Fibroblast of skin of left quadriceps (primary cell): ENCODE measurements at regions not wholly inside any gene's neighbourhood (a gene's known extent, or its start where the extent isn't known, plus 50 kb on each side); places are given as distances from the start of the nearest gene placed in this dataset.

ENCODE experiments used
- DNase-seq, 2 experiments: peaks; one replicate each; pipeline ENCODE4 v3.0.0-alpha.2; 2013; ENCODE audit warnings: low read depth in 2 of 2

DNA sequence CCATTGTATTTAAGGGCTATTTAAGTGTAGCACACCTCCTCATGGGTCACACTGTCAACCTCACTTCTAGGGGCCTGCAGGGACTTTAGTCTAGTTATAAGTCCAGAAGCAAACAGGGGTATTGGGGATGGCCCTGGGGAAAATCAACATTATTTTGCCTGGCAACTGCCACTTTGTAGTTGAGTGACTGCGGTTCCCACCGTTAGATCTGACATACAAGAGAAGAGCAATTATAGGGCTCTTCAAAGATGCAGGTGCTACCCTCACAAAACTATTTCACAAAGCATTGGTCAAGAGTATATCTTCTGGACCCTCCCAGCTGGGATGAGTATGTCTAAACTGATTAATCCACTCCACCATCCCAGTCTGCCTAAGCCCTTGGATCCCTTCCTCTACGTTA, 133.0 kb upstream of the PCBD1 start:
- no peak for DNase-seq

DNA sequence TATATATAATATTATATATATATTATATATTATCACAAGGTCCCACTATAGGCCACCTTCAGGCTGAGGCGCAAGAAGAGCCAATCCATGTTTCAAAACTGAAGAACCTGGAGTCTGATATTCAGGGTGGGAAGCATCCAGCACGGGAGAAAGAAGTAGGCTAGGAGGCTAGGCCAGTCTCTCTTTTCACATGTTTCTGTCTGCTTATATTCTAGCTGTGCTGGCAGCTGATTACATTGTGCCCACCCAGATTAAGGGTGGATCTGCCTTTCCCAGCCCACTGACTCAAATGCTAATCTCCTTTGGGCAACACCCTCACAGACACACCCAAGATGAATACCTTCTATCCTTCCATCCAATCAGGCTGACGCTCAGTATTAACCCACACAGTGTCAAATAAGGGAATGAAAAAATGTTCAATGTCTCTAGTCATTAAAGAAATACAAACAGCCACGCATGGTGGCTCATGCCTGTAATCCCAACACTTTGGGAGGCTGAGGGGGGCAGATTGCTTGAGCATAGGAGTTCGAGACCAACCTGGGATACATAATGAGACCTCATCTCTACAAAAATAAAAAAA, 135.4 kb upstream of the PCBD1 start:
- no peak for DNase-seq

DNA sequence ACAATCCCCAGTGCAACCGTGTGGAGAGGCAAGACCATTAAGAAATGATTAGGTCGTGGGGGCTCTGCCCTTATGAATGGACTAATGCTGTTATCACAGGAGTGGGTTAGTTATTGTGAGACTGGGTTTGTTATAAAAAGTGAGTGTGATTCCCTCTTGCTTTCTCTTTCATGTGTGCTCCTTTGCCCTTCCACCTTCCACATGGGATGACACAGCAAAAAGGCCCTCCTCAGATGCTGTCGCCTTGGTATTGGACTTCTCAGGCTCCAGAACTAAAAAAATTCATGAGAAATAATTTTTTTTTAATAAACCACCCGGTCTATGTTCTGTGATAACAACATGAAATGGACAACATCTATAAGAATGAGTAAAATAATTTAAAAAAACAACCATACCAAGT, 136.1 kb upstream of the PCBD1 start:
- DNase-seq: no peak

DNA sequence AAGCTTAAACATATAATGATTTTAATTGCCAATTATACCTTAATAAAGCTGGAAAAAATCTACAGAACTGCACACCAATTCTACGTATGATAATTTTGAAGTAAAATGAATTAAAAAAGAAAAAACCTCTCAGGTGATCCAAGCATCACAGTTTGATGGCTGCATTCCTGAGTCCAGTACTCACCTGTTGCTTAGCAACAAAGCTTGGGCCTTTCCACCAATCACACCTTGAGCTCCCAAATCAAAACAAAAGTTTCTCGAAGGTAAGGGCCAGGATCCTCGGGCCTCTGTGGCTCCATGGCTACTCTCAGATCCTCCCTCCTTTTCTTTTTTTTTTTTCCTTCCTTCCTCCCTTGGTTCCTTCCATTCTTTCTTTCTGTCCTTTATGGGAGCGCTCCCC, 137.2 kb upstream of the PCBD1 start:
- DNase-seq: no peak

DNA sequence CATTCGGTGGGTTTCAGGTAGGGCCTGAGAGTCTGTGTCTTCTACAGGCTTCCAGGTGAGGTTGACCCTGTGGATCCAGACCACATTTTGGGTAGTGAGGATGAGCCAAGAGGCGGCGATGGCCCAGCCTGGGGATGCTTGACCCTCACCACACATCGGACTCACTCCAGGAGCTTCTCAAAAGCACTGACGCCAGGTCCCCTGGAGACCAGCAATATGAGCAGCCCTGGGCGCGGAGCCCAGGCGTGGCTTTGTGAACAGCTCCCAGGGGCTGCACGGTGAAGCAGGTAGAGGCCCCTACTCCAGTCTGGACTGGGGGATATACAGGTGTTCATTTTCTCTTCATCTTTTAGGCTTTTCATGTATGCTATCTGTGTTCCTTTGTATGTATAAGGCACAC, 139.7 kb upstream of the PCBD1 start:
- no peak for DNase-seq

DNA sequence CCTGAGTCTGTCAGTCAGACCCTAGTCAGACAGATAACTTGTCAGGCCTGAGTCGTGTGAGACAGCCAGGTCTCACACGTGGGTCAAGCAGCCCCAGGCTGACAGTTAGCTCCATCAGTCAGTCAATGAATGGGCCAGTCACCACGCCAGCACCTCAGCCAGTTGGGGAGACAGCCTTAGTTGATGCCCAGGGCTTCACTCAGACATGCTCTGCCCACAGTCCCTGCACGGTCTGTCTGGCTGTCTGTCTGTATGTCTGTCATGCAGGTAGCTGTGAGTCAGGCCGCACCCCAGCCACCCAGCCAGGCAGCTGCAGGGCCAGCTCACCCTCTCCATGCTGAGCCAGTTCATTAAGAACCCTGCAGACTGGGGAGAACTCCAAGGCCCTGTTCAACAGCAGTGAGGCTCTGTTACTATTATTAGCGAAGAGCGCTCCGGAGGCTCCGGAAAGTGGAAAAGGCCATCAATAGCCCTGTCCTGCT, 141.1 kb upstream of the PCBD1 start:
- no peak for DNase-seq

DNA sequence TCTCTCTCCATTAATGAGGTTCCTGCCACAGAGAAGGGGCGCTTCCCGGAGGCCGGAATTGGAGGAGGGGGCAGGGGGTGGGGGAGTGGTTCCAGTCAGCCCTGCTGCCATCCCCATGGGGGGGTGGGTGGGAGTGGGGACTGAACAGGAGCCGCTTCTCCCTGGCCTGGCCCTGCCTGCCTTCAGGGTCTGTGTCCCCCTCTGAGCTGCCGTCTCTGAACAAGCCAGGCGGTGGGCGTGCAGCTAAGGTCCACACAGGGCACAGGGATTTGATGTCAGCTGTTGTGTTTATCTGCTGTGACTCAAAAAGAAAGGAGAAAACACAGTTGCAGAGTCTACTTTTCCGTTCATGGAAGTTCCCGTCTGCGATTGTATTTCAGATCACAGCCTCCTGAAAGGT, 141.5 kb upstream of the PCBD1 start:
- no peak for DNase-seq

DNA sequence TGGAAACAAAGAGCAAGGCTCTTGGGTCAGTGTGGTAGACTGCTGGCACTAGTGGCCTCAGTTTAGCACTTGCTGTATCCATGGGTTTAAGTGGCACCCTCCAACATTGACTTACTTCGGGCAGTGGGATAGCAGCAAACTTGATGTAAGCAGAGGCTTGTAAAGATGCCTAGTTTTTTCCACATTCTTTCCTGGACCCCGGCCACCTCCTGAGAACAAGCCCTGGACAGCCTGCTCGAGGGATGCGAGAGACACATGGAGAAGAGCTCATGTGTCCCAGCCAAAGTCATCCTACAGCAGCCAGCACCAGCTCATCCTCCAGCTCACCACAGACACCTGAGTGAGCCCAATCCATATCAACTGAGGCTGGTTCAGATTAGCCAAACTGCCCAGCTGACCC, 142.7 kb upstream of the PCBD1 start:
- DNase-seq: no peak

DNA sequence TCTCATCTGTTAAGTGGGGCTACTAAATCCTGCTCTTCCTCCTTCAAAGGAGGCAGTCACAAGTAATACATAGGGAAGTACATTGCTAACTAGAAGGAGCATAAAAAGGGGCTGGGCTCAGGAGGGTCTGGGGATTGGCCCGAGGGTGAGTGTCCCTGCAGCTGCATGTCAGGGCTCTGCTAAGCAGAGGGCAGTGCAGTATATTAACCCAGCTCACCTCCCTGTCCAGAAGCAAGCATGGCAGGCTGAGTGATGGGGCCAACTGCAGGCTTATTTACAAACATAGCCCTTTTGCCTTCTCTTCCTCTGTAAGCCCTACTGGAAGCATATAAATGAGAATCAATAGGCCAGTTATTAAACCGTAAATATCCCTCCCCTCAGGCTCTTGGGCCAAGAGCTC, 143.2 kb upstream of the PCBD1 start:
- no peak for DNase-seq

DNA sequence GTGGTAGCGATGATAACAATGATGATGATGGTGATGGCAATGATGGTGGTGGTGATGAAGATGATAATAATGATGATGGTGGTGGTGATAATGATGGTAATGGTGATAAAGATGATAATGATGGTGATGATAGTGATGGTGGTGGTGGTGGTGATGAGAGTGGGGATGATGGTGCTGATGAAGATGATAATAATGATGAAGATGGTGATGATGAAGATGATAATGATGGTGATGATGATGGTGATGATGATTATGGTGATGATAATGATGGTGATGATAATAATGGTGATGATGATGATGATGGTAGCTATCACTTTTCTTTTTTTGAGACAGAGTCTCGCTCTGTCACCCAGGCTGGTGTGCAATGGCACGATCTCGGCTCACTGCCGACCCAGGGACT, 144.5 kb upstream of the PCBD1 start:
- DNase-seq: no peak

DNA sequence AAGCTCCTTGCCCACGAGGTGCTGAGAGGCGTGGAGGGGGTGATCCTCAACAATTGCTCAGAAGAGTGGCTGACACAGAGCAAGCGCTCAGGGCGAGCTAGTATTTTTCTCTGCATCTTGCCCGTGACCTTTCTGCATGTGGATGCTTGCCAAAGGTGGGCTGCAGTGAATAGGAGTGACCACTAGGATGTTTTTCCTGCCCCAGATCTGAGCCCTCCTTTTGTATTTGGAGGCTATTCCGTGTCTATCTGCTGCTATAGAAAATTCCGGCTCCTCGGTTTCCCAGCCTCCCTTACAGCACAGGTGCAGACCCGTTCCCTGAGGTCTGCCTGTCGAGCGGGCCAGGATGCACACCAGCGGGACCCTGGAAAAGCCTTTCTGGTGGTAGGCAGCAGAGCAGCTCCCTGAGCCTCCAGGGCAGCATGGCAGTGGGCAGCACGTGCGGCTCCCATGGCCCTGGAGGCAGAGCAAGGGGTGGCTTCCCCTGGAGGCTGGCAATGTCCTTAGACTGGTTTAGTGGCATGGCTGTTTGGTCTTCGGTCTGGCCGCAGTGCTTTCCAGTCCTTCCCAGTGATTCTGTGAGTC, 145.1 kb upstream of the PCBD1 start:
- no peak for DNase-seq

DNA sequence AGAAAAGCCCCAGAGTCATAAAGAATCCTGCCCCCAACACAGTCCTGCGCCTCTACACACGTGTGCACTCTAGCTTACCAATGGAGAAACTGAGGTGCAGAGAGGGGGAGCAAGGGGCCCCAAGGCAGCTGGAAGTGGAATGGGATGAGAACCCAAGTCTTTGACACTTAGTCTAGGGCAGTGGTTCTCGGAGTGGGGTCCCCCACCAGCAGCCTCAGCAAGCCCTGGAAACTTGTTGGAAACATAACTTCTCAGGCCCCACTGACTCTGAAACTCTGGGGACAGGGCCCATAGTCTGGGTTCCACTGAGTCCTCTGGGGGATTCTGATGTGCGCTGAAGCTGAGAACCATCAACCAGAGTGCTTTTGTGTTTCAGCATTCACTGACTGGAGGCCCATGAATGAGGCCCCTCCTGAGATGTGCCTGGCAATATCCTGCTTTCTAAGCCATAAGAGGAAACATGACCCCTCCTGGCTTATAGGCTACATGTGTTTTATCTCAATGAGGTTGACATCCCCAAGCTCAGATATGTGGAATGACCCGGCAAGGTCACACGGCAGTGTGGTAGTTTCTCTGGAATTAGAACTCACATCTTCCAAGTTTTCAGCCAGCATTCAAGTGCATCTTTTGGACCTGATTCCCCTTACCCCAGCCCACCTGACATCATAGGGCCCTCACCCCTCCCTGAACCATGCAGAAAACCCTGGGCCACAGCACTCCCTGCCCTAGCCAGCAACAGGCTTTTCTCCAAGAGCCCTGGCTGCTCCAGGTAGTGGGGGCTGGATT, 147.3 kb upstream of the PCBD1 start:
- DNase-seq: no peak

DNA sequence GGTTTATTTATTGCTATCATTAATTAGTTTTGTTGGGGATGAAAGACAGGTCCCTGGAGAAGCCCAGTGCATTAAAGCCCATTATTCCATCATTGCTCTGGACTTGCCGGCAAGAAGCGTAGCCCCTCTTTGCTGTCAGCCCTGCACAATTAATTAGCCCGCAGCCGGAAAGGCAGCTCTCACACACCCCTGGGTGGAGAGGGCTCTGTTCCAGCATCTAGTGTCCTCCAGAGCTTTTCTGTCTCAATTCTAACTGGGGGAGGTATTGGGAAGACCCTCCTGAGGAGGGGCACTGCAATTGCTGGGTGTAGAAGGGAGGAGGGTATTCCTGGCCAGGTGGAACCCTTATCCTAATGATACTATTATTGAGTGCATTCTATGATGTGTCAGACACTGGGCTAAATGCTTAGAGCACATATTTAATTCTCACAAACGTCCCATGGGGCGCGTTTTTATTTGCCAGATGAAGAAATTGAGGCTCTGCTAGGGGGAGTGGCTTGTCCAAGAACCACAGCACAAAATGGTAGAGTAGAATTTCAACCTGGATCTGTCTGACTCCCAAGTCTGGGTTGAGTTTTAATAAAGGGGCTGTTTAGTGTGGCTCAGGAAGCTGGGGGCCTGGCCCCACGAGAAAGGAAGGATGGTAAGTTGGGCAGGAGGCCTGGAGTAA, 148.1 kb upstream of the PCBD1 start:
- DNase-seq: no peak

DNA sequence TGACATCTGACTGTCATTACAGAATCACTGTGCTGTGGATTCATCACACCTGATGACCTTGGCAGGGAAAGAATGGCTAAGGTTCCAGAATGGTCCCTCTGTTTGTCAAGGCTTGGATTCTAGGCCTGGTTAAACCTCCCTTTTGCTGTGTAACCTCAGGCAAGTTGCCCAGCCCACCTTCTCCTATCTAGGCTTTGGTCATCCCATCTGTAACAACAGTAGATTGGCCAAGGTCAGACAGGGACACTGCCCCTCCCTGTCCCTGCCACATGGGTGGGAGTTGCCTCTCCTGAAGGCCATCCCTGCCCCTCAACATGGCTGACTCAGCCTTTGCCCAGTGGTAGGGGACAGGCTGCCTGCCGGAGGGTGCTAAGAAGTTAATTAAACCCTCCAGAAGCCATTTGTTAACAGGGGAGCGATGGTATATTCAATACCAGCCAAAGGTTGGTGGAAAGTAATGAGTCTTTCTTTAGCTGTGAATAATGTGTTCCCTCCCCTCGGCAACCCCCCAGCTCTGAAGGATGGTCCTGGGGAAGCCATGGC, 149.8 kb upstream of the PCBD1 start:
- no peak for DNase-seq

DNA sequence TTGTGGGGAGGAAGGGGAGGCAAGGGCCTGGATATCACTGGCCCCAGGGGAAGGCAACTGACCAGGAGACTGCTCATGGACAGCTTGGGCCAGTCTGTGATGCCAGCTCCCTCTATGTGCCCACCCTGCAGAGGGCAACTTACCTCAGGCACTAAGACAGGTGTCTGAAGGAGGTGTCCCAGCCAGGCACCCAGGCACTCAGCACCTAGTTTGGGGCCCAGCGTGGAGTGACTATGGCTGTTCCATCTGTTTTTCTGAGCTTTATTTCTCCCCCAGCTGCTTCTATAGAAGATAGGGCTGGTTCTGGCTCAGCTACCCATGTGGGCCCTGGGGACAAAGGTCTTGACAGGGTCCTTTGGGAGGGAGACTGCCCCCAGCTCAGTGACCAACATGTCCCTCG, 150.6 kb upstream of the PCBD1 start:
- DNase-seq: no peak

DNA sequence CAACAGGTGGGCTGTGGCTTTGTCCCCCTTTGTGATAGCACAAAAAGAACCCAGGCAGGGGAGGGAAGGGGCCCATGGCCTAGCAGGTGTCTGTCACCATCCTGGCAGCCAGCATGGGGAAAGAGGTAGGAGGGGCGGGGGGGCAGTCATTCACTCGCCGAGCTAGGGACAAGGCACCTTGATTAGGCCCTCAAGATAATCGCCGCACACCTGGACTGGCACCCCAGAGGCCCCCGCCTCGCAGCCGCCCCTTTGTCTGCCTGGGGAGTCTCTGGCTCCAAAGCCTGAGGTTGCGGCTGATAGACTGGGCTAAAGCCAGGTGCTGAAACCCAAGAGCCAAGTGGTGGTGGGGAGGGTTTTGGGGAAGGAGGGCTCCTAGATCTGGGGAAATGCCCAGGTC, 151.2 kb upstream of the PCBD1 start:
- DNase-seq: no peak

DNA sequence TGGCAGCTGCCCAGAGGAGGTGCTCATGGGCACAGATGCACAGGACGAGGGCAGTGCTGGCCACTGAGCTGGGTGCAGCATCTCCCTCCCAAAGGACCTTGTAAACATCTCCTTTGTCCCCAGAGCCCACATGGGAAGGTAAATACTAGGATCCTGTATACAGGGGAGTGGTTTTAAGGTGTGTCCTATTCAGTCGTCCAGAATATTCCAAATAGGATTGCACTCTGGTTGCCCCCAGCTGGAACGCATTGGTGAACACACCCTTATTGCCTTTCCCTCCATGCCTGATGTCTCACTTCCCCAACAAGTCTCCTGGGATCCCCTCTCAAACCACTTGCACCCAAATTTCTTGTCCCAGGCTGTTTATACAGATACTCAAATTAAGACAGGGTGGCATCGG, 152.0 kb upstream of the PCBD1 start:
- DNase-seq: no peak

DNA sequence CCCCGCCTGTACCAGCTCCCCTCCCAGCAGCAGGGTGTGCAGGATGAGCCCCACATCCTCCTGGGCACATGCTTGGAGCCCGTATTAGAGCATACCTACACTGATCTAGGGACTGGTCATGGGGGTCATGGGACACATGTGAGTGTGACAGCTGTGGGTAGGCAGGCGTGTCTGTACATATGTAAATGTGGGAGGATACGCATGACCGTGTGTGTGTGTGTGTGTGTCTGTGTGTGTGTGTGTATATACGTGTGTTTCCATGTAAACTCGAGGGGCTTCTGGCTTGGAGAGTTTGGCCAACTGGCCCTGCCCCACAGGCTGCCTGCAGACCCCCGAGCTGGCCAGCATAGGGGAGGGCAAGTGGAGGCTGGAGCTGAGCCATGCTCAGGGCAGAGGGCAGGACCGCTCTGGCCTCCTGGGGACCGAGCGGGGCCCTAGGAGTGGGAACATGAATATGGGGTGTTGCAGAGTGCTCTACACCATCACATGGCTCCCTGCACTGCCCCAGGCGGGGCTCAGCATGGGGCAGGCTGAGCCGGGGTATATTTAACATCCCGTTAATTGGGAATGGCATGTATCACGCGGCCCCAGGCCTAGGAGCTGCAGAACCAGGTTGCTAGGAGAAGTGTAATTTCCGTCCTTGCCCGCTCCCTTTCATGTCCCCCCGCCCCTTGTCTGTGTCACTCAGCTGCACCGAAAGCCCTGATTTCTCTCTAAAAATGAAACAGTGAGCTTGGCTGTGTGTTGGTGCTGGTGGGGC, 152.7 kb upstream of the PCBD1 start:
- no peak for DNase-seq

DNA sequence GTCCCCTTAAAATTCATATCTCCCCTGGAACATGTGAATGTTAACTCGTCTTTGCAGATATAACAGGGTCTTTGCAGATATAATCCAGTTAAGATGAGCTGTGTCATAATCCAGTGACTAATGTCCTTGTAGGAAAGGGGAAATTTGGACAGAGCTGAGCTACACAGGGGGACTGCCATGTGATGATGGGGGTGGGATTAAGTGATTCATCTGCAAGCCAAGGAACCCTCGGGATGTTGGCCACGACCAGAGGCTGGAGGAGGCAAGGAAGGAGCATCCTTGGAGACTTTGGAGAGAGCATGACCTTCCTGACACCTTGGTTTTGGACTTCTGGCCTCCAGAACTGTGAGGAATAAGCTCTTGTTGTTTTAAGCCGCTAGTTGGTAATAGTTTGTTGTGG, 153.9 kb upstream of the PCBD1 start:
- DNase-seq: no peak

DNA sequence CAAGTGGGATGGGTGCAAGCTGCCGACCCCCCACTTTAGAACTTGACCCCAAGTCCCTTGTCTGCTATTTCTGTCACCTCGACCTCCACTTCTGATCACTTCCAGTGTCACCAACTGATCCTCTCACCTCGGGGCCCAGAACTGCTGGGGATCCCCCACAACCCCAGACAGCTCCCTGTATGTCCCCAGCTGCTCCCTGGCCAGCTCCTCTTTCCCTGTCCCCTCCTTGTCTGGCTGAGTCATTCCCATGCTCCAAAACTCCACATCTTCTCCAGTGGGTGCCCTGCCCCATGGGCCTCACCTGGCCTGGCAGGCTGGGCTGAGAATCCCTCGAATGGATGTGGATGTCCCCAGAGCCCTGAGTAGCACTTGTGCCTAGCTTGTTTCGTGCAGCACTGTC, 154.3 kb upstream of the PCBD1 start:
- DNase-seq: no peak

DNA sequence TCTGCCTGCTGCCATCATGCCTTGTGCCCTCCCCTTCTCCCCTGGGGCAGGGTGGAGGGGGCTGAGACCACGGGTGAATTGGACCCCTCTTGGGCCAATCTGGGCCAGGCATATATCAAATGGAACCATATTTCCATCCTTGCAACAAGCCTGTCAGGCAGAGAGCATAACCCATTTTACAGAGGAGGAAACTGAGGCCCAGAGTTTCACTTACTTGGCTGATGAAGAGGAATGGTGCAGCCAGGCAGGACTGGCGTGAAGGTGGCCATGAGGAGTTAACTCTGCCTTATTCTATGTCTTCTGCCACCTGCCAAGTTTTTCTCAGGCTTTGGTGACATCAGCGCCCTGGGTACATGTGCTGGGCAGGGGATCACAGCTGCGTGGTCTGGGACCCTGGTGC, 155.5 kb upstream of the PCBD1 start:
- no peak for DNase-seq

DNA sequence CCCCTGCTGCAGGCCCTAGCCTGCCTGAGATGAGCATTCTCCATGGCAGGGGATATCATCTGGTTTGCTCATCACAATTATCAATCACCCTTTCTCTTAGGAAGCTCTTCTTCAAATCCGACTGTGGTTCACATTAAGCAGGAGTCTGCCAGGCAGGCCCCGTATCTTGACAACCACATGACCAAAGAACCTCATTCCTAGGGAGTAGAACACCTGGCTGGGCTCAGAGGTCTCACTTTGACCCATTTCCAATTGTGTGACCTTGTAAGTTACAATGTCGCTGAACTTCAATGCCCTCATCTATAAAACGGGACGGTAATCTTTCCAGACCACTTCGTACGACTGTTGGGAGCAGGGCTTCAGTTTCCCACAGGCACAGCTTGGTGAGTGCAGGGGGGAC, 156.4 kb upstream of the PCBD1 start:
- DNase-seq: no peak
